IMR-90 (cell line): ENCODE measurements at regions not wholly inside any gene's neighbourhood (a gene's known extent, or its start where the extent isn't known, plus 50 kb on each side); places are given as distances from the start of the nearest gene placed in this dataset.

Source experiments
- ATAC-seq: fragments of 200-7000 bp; cut with Tn5 transposase; 2 replicates; pipeline ENCODE4 v1.9.1; 2020; ENCODE audit warnings: low read depth, mild to moderate bottlenecking, moderate library complexity
- BruUV-seq: library from RNA; stranded (reverse); fragments of 400-500 nt; replicated peaks from 2 replicates; lab custom pipeline; 2021; lab: Mats Ljungman, UMichigan
- CTCF ChIA-PET: fragments of 300-600 bp; formaldehyde crosslinking; extraction: SDS; loops from one replicate; lab custom pipeline; 2021; ENCODE audit warnings: antibody characterized with exemption; lab: Yijun Ruan, JAX
- POLR2A ChIA-PET: fragments of 300-600 bp; sonication (Branson Sonifier 250); formaldehyde crosslinking; loops from one replicate; lab custom pipeline; 2022; ENCODE audit warnings: antibody characterized with exemption; ENCODE audit not compliant: unreplicated experiment; lab: Charles Lee
- DNase-seq: peaks from one replicate; pipeline ENCODE4 v3.0.0; 2013
- H2AFZ ChIP-seq: replicated peaks from 2 replicates; pipeline ENCODE3; 2013; ENCODE audit warnings: low read length, mild to moderate bottlenecking; ENCODE audit not compliant: poor library complexity
- H2AK5ac ChIP-seq: 2 replicates; pipeline ENCODE4 v1.6.1; 2013; ENCODE audit warnings: low read depth, low read length, inconsistent platforms
- H2AK9ac ChIP-seq: replicated peaks from 2 replicates; pipeline ENCODE3; 2013; ENCODE audit warnings: mild to moderate bottlenecking, low read depth, low read length, moderate library complexity; ENCODE audit not compliant: poor library complexity
- H2BK120ac ChIP-seq: 2 replicates; pipeline ENCODE4 v1.6.1; 2013; ENCODE audit warnings: low read depth, low read length, inconsistent platforms
- H2BK15ac ChIP-seq: 3 replicates; pipeline ENCODE4 v1.6.1; 2013; ENCODE audit warnings: low read depth, low read length, inconsistent platforms
- H2BK20ac ChIP-seq: 2 replicates; pipeline ENCODE4 v1.6.1; 2013; ENCODE audit warnings: low read depth, mild to moderate bottlenecking, inconsistent platforms, low read length, moderate library complexity
- H2BK5ac ChIP-seq: 2 replicates; pipeline ENCODE4 v1.6.1; 2013; ENCODE audit warnings: mild to moderate bottlenecking, low read depth, low read length, inconsistent platforms; ENCODE audit not compliant: poor library complexity, severe bottlenecking
- H3K14ac ChIP-seq: replicated peaks from 2 replicates; pipeline ENCODE4 v1.6.1; 2013; ENCODE audit warnings: low read depth, low read length, inconsistent platforms
- H3K18ac ChIP-seq: 2 replicates; pipeline ENCODE4 v1.6.1; 2013; ENCODE audit warnings: low read depth, low read length, control low read depth
- H3K23ac ChIP-seq: 2 replicates; pipeline ENCODE4 v1.6.1; 2013; ENCODE audit warnings: low read depth, low read length, inconsistent platforms
- H3K27ac ChIP-seq: 2 replicates; pipeline ENCODE4 v1.5.1; 2013; ENCODE audit warnings: mild to moderate bottlenecking, control low read depth, low read length; ENCODE audit not compliant: insufficient read depth
- H3K27me3 ChIP-seq: 2 replicates; pipeline ENCODE4 v1.6.1; 2013; ENCODE audit warnings: low read length; ENCODE audit not compliant: control insufficient read depth, insufficient read depth
- H3K36me3 ChIP-seq: 2 replicates; pipeline ENCODE4 v1.6.1; 2013; ENCODE audit warnings: low read length, mixed read lengths; ENCODE audit not compliant: control insufficient read depth, insufficient read depth
- H3K4ac ChIP-seq: 2 replicates; pipeline ENCODE4 v1.6.1; 2013; ENCODE audit warnings: low read depth, low read length, inconsistent platforms
- H3K4me1 ChIP-seq: 2 replicates; pipeline ENCODE4 v1.6.1; 2013; ENCODE audit warnings: low read length, mixed read lengths; ENCODE audit not compliant: control insufficient read depth, insufficient read depth
- H3K4me2 ChIP-seq: 2 replicates; pipeline ENCODE4 v1.6.1; 2013; ENCODE audit warnings: low read depth, mild to moderate bottlenecking, control low read depth, low read length, moderate library complexity
- H3K4me3 ChIP-seq: 2 replicates; pipeline ENCODE4 v1.5.1; 2013; ENCODE audit warnings: low read depth, mild to moderate bottlenecking, control low read depth, low read length, moderate library complexity; ENCODE audit not compliant: insufficient read depth
- H3K56ac ChIP-seq: 2 replicates; pipeline ENCODE4 v1.6.1; 2013; ENCODE audit warnings: low read length, inconsistent platforms; ENCODE audit not compliant: insufficient read depth; ENCODE audit errors: extremely low read depth
- H3K79me1 ChIP-seq, 2 experiments: 2 replicates each; pipeline ENCODE4 v1.6.1; 2013; ENCODE audit warnings: low read length in 2 of 2, inconsistent platforms in 1 of 2, low read depth in 1 of 2
- H3K9ac ChIP-seq: 2 replicates; pipeline ENCODE4 v1.6.1; 2013; ENCODE audit warnings: low read depth, low read length, control low read depth
- H3K9me1 ChIP-seq: 2 replicates; pipeline ENCODE4 v1.6.1; 2013; ENCODE audit warnings: low read length, inconsistent platforms; ENCODE audit not compliant: insufficient read depth
- H3K9me3 ChIP-seq: 2 replicates; pipeline ENCODE4 v1.6.1; 2013; ENCODE audit warnings: low read length; ENCODE audit not compliant: control insufficient read depth, insufficient read depth
- H4K20me1 ChIP-seq: 2 replicates; pipeline ENCODE4 v1.6.1; 2013; ENCODE audit warnings: low read length, inconsistent platforms; ENCODE audit not compliant: insufficient read depth
- H4K5ac ChIP-seq: 2 replicates; pipeline ENCODE4 v1.6.1; 2013; ENCODE audit warnings: mild to moderate bottlenecking, low read depth, low read length, control low read depth
- H4K8ac ChIP-seq, 2 experiments: 2 replicates each; pipeline ENCODE4 v1.6.1; 2013; ENCODE audit warnings: low read depth in 2 of 2, low read length in 2 of 2, control low read depth in 1 of 2, inconsistent platforms in 1 of 2
- H4K91ac ChIP-seq: 2 replicates; pipeline ENCODE4 v1.6.1; 2013; ENCODE audit warnings: low read depth, low read length, inconsistent platforms; ENCODE audit not compliant: insufficient read depth
- CHD1 ChIP-seq: IDR thresholded peaks from 2 replicates; pipeline ENCODE4 v1.6.1; 2012; ENCODE audit warnings: low read depth, low read length, improper control_type of control experiment
- MAFK ChIP-seq: IDR thresholded peaks from 2 replicates; pipeline ENCODE4 v1.6.1; 2012; ENCODE audit warnings: low read depth, low read length, improper control_type of control experiment
- MXI1 ChIP-seq: IDR thresholded peaks from 2 replicates; pipeline ENCODE4 v1.6.1; 2012; ENCODE audit warnings: low read depth, mild to moderate bottlenecking, low read length, moderate library complexity, borderline replicate concordance
- POLR2A ChIP-seq: IDR thresholded peaks from 2 replicates; pipeline ENCODE4 v1.6.1; 2012; ENCODE audit warnings: mild to moderate bottlenecking, low read depth, low read length
- RAD21 ChIP-seq: IDR thresholded peaks from 2 replicates; pipeline ENCODE4 v1.6.1; 2012; ENCODE audit warnings: low read length, improper control_type of control experiment
- WGBS, 2 experiments: methylation state at CpG; one replicate each; pipeline versions ENCODE4 v1.1.5 to v1.1.7; 2013; ENCODE audit warnings: missing lambda C conversion rate in 2 of 2; ENCODE audit not compliant: insufficient read length in 1 of 2; ENCODE audit errors: extremely low coverage in 2 of 2; 5-methylcytosine and 5-hydroxymethylcytosine counted together
- dilution Hi-C: fragments of 300-500 bp; cut with HindIII; formaldehyde crosslinking; loops from one replicate; pipeline ENCODE4 v1.14.3; 2018; ENCODE audit warnings: low sequenced_read_pairs; ENCODE audit not compliant: unreplicated experiment
- in situ Hi-C: fragments of 300-500 bp; cut with MboI; formaldehyde crosslinking; loops from 3 replicates; pipeline ENCODE4 v1.14.3; 2019; ENCODE audit warnings: low sequenced_read_pairs, inconsistent platforms, mixed read lengths
- intact Hi-C: fragments of 100-400 bp; cut with micrococcal nuclease; formaldehyde crosslinking; loops from 2 replicates; pipeline ENCODE4 v1.10.0; 2022

GRCh38 chr11:71138737-71139425 is 113.5 kb downstream of the SHANK2 start:
- POLR2A ChIA-PET = no interaction called here
- ATAC-seq (no peak), DNase-seq (no peak)
- WGBS, 2 experiments = 90% methylated on average over 2 of the region's 15 CpGs; no CpG with 5 or more reads in 1 of the 2 experiments
- TF ChIP-seq RAD21 (no peak), CHD1 (no peak), POLR2A (no peak), MXI1 (no peak), MAFK (no peak)
- peaks cover 2% of the 10 kb centered on the region; the same call in 1 of the 2 replicates for H3K4me1 ChIP-seq
- H3K4me2 ChIP-seq = no peak overlapping the region
- peaks cover 2% of the 10 kb centered on the region; the same call in 1 of the 2 replicates for H3K9me3 ChIP-seq
- H3K27me3 ChIP-seq = no peaks in the 10 kb centered on the region
- H2BK120ac ChIP-seq = no peak overlapping the region
- intact Hi-C loops = no loop called here
- no peak overlapping the region for H4K8ac ChIP-seq
- no peak overlapping the region for H2BK15ac ChIP-seq
- H2BK20ac ChIP-seq = no peak overlapping the region
- H4K5ac ChIP-seq = no peak overlapping the region
- no peak overlapping the region for H3K18ac ChIP-seq
- no peaks in the 10 kb centered on the region for H3K9me1 ChIP-seq
- in situ Hi-C loops = no loop called here
- CTCF ChIA-PET = no interaction called here
- no peak overlapping the region for H3K27ac ChIP-seq
- no peak overlapping the region for H3K4me3 ChIP-seq
- H2AK5ac ChIP-seq = no peak overlapping the region
- H2BK5ac ChIP-seq = no peak overlapping the region
- dilution Hi-C loops = no loop called here
- H4K91ac ChIP-seq = no peak overlapping the region
- no peak overlapping the region for H3K14ac ChIP-seq
- no peaks in the 10 kb centered on the region; the same call in 1 of the 2 replicates for H4K20me1 ChIP-seq
- no peak overlapping the region for H3K23ac ChIP-seq
- H3K56ac ChIP-seq = no peak overlapping the region
- BruUV-seq = no TSS peak
- H2AK9ac ChIP-seq = no peak overlapping the region
- H3K36me3 ChIP-seq = no peaks in the 10 kb centered on the region
- no peaks in the 10 kb centered on the region for H3K79me1 ChIP-seq
- H2AFZ ChIP-seq = no peak overlapping the region
- no peak overlapping the region for H3K9ac ChIP-seq
- H3K4ac ChIP-seq = no peak overlapping the region
